ENCODE measurements at regions not wholly inside any gene's neighbourhood (a gene's known extent, or its start where the extent isn't known, plus 50 kb on each side); places are given as distances from the start of the nearest gene placed in this dataset.

GRCh38 chr7:126210707-126211106, 1042.0 kb downstream of the GRM8 start:
- TF ChIP-seq EZH2 (IDR thresholded peaks at IDR 0.05; ENCODE audit: borderline replicate concordance, low read length) (no peak), CTCF (IDR thresholded peaks at IDR 0.05; ENCODE audit: low read length) (no peak)
- Histone ChIP-seq H3F3A (ENCODE audit: insufficient read depth, low read length) (no peaks in the 10 kb centered on the region), H3K27me3 (ENCODE audit: insufficient read depth, low read length) (no peaks in the 10 kb centered on the region), H3K4me3 (ENCODE audit: low read depth, low read length, poor library complexity, severe bottlenecking) (no peak overlapping the region), H3K4me1 (ENCODE audit: insufficient read depth, low read length, severe bottlenecking) (no peaks in the 10 kb centered on the region), H3K9ac (ENCODE audit: low read length) (no peak overlapping the region), H4K20me1 (ENCODE audit: insufficient read depth, low read length) (no peaks in the 10 kb centered on the region), H3K79me2 (ENCODE audit: insufficient read depth, low read length) (no peaks in the 10 kb centered on the region), H3K9me3 (ENCODE audit: low read length) (no peaks in the 10 kb centered on the region), H3K9me2 (ENCODE audit: low read depth, low read length) (0 out of 2 replicates have a peak, but pooled peaks cover 2% of the 10 kb centered on the region), H3K27ac (ENCODE audit: low read depth, low read length, poor library complexity, severe bottlenecking) (no peak overlapping the region), H3K36me3 (ENCODE audit: insufficient read depth, low read length) (no peaks in the 10 kb centered on the region), H2AFZ (ENCODE audit: low read length) (no peak overlapping the region), H3K4me2 (ENCODE audit: low read length) (no peak overlapping the region)

GRCh38 chr7:126203185-126203584, 1049.6 kb downstream of the GRM8 start:
- no peaks in the 10 kb centered on the region for H3K9me2 ChIP-seq (ENCODE audit: low read depth, low read length)
- no peaks in the 10 kb centered on the region for H3F3A ChIP-seq (ENCODE audit: insufficient read depth, low read length)
- H3K27me3 ChIP-seq (ENCODE audit: insufficient read depth, low read length), result no peaks in the 10 kb centered on the region
- no peaks in the 10 kb centered on the region for H3K36me3 ChIP-seq (ENCODE audit: insufficient read depth, low read length)
- H4K20me1 ChIP-seq (ENCODE audit: insufficient read depth, low read length), result no peaks in the 10 kb centered on the region
- no peak for TF ChIP-seq CTCF (IDR thresholded peaks at IDR 0.05; ENCODE audit: low read length)
- no peak for TF ChIP-seq EZH2 (IDR thresholded peaks at IDR 0.05; ENCODE audit: borderline replicate concordance, low read length)
- H3K4me2 ChIP-seq (ENCODE audit: low read length), result no peak overlapping the region
- H3K9ac ChIP-seq (ENCODE audit: low read length), result no peak overlapping the region
- no peaks in the 10 kb centered on the region for H3K79me2 ChIP-seq (ENCODE audit: insufficient read depth, low read length)
- H3K27ac ChIP-seq (ENCODE audit: low read depth, low read length, poor library complexity, severe bottlenecking), result no peak overlapping the region
- H3K4me1 ChIP-seq (ENCODE audit: insufficient read depth, low read length, severe bottlenecking), result no peaks in the 10 kb centered on the region
- H3K4me3 ChIP-seq (ENCODE audit: low read depth, low read length, poor library complexity, severe bottlenecking), result no peak overlapping the region
- H2AFZ ChIP-seq (ENCODE audit: low read length), result no peak overlapping the region
- H3K9me3 ChIP-seq (ENCODE audit: low read length), result no peaks in the 10 kb centered on the region

GRCh38 chr7:126202177-126202576, 1050.6 kb downstream of the GRM8 start:
- Histone ChIP-seq H3K4me2 (ENCODE audit: low read length) (no peak overlapping the region), H3K4me3 (ENCODE audit: low read depth, low read length, poor library complexity, severe bottlenecking) (no peak overlapping the region), H3K27me3 (ENCODE audit: insufficient read depth, low read length) (no peaks in the 10 kb centered on the region), H3K27ac (ENCODE audit: low read depth, low read length, poor library complexity, severe bottlenecking) (no peak overlapping the region), H3K9ac (ENCODE audit: low read length) (no peak overlapping the region), H3F3A (ENCODE audit: insufficient read depth, low read length) (no peaks in the 10 kb centered on the region), H2AFZ (ENCODE audit: low read length) (no peak overlapping the region), H3K4me1 (ENCODE audit: insufficient read depth, low read length, severe bottlenecking) (no peaks in the 10 kb centered on the region), H3K9me3 (ENCODE audit: low read length) (no peaks in the 10 kb centered on the region), H4K20me1 (ENCODE audit: insufficient read depth, low read length) (no peaks in the 10 kb centered on the region), H3K79me2 (ENCODE audit: insufficient read depth, low read length) (no peaks in the 10 kb centered on the region), H3K9me2 (ENCODE audit: low read depth, low read length) (no peaks in the 10 kb centered on the region), H3K36me3 (ENCODE audit: insufficient read depth, low read length) (no peaks in the 10 kb centered on the region)
- TF ChIP-seq EZH2 (IDR thresholded peaks at IDR 0.05; ENCODE audit: borderline replicate concordance, low read length) (no peak), CTCF (IDR thresholded peaks at IDR 0.05; ENCODE audit: low read length) (no peak)

Data from OCI-LY1 (cell line).